Nephron progenitor cell (in vitro differentiated cells): ENCODE measurements at regions not wholly inside any gene's neighbourhood (a gene's known extent, or its start where the extent isn't known, plus 50 kb on each side); places are given as distances from the start of the nearest gene placed in this dataset.

Experiments
- DNase-seq: peaks from one replicate; pipeline ENCODE4 v3.0.0; 2021
- H3K27ac Mint-ChIP-seq: 2 replicates; pipeline ENCODE4 v1.8.0; 2021; ENCODE audit warnings: mild to moderate bottlenecking, moderate library complexity, mixed read lengths
- H3K27me3 Mint-ChIP-seq: 2 replicates; pipeline ENCODE4 v1.8.0; 2021; ENCODE audit warnings: mild to moderate bottlenecking, low read depth, mixed read lengths; ENCODE audit not compliant: poor library complexity
- H3K36me3 Mint-ChIP-seq: 2 replicates; pipeline ENCODE4 v1.8.0; 2021; ENCODE audit warnings: low read depth, mixed read lengths
- H3K4me1 Mint-ChIP-seq: 2 replicates; pipeline ENCODE4 v1.8.0; 2021; ENCODE audit warnings: mixed read lengths
- H3K4me3 Mint-ChIP-seq: 2 replicates; pipeline ENCODE4 v1.8.0; 2021; ENCODE audit warnings: mild to moderate bottlenecking, moderate library complexity, mixed read lengths
- H3K9me3 Mint-ChIP-seq: 2 replicates; pipeline ENCODE4 v1.8.0; 2021; ENCODE audit warnings: mild to moderate bottlenecking, moderate library complexity, mixed read lengths
- CTCF ChIP-seq: fragments of 200-600 bp; sonication (generic); IDR thresholded peaks from 2 replicates; pipeline ENCODE4 v1.5.0; 2021; ENCODE audit warnings: antibody characterized with exemption

DNA sequence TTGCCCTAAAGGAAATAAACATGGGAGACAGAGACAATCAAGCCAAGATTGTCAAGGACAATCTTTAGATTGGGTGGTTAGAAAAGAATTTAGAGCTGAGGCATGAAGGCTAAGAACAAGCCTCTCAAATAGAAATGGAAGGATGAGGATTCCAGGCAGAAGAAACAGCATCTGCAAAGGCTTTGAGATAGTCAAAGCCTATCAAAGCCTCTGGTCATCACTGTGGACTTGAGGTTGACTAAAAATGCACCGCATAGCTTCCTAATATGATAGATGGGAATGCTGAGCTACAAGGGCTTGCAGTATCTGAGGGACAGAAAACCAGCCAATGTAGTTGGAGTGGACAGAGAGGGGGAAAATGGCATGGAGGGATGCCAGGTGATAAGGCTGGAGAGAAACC lies 109.8 kb upstream of the FAM20A start:
- peaks cover 10% of the 10 kb centered on the region for H3K27me3 Mint-ChIP-seq
- no peak for TF ChIP-seq CTCF
- H3K9me3 Mint-ChIP-seq = no peaks in the 10 kb centered on the region
- no peak for DNase-seq
- no peak overlapping the region for H3K4me3 Mint-ChIP-seq
- no peak overlapping the region for H3K27ac Mint-ChIP-seq
- H3K4me1 Mint-ChIP-seq = no peaks in the 10 kb centered on the region
- no peaks in the 10 kb centered on the region for H3K36me3 Mint-ChIP-seq

DNA sequence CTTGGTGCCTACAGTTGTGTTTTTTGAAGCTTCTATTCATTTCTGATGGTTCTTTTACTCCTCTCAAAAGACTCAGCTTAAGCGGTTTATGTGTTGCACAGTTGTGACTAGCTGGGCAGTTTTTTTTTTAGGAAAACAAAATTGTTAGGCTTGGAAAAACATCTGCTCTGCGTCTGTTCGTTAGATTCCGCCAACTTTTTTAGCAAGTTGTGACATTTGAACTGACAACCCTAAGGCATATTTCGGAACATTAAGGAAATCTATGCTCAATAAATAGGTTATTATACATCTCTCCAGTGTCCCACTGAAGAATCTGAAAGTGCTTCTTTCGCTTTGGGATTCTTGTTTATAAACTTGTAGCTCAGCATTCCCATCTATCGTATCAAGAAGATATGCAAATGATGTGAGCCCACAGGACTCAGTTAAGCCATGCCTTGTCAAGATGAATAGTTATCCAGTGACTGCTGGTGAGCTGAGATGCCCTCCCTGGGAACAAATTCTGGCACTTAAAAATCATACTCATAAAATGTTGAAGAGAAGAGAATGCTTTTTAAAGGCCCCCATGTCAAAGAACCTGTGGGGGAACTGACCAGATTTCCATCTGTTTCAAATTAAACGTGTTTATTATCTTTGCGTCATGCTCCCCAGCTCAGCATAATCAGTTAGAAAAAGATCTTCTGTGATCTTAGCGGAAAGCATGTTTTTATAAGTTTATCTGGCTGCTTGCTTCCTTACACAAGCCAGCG lies 109.0 kb upstream of the FAM20A start:
- H3K4me1 Mint-ChIP-seq = no peaks in the 10 kb centered on the region
- H3K27me3 Mint-ChIP-seq = peaks cover 16% of the 10 kb centered on the region
- H3K36me3 Mint-ChIP-seq = no peaks in the 10 kb centered on the region
- H3K27ac Mint-ChIP-seq = no peak overlapping the region
- no peak for TF ChIP-seq CTCF
- no peak for DNase-seq
- no peak overlapping the region for H3K4me3 Mint-ChIP-seq
- H3K9me3 Mint-ChIP-seq = no peaks in the 10 kb centered on the region

DNA sequence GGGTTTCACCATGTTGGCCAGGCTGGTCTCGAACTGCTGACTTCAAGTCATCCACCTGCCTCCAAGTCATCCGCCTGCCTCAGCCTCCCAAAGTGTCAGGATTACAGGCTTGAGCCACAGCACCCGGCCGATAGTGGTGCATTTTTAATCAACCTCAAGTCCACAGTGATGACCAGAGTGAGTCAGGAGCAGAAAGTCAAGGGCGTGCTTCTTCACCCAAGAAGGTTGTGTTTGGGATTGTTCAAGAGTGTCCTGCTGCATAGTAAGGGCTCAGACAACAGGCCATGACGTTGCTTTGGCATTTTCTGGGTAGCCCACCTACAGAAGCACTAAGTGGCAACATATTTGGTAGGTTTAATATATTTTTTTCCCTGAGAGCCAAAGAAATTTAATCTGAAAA lies 108.3 kb upstream of the FAM20A start:
- no peaks in the 10 kb centered on the region for H3K4me1 Mint-ChIP-seq
- no peak overlapping the region for H3K4me3 Mint-ChIP-seq
- H3K27me3 Mint-ChIP-seq = peaks cover 16% of the 10 kb centered on the region
- H3K27ac Mint-ChIP-seq = no peak overlapping the region
- H3K36me3 Mint-ChIP-seq = no peaks in the 10 kb centered on the region
- no peak for DNase-seq
- no peaks in the 10 kb centered on the region for H3K9me3 Mint-ChIP-seq
- no peak for TF ChIP-seq CTCF

- no peak overlapping the region for H3K27ac Mint-ChIP-seq
- no peak for TF ChIP-seq CTCF
- DNase-seq = no peak
Measured at GRCh38 chr17:68707031-68707430, 105.9 kb upstream of the FAM20A start.

DNA sequence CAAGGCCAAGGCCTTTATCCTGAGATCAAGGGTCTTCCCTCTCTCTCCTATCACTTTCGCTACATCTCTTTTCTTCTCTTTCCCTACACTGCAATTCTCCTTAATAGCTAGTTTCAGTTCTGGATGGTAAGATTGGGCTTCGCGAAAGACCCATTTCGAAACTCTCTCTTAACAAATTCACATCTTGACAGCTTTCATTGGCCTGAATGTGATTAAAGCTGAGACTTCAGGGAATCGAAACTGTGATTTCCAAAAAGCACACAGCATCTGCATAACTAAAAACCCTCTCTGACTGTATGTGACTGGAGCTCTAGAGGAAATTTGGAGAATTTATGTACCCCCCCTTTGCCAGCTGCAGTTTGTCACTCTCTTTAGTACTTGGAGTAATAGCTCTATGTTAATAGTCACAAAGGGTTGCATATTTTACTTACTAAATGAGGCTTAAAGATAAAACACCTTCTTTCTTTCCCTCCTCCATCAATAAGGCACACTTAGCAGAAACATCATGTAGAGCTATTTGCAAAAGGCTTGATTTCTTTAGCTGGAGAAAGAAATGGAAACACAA lies 105.3 kb upstream of the FAM20A start:
- H3K27ac Mint-ChIP-seq = no peak overlapping the region
- peaks cover 3% of the 10 kb centered on the region for H3K4me1 Mint-ChIP-seq
- peaks cover 9% of the 10 kb centered on the region for H3K27me3 Mint-ChIP-seq
- no peak for DNase-seq
- H3K36me3 Mint-ChIP-seq = no peaks in the 10 kb centered on the region
- TF ChIP-seq CTCF = no peak
- no peak overlapping the region for H3K4me3 Mint-ChIP-seq
- H3K9me3 Mint-ChIP-seq = no peaks in the 10 kb centered on the region

More at GRCh38 chr17:68707031-68707430, 105.9 kb upstream of the FAM20A start:
- H3K9me3 Mint-ChIP-seq = no peaks in the 10 kb centered on the region
- peaks cover 9% of the 10 kb centered on the region for H3K27me3 Mint-ChIP-seq
- no peaks in the 10 kb centered on the region for H3K36me3 Mint-ChIP-seq
- H3K4me1 Mint-ChIP-seq = no peaks in the 10 kb centered on the region
- H3K4me3 Mint-ChIP-seq = no peak overlapping the region

DNA sequence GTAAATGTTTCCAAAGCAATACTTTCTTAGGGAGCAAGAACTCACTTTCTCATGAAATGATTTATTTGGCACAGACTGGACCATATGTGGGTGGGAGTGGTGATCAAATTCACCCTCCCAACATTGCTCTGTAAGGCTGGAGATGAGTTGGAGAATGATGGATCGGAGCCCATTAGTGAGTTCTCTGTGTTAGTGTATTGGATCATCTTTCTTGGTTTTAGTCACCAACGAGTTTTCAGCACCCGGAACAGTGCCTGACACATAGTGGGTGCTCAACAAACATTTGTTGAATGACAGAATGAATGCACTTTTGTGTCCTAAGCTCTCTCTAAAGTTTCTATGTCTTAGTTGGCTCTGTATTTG lies 104.5 kb upstream of the FAM20A start:
- H3K36me3 Mint-ChIP-seq = no peaks in the 10 kb centered on the region
- H3K4me1 Mint-ChIP-seq = peaks cover 5% of the 10 kb centered on the region
- no peak overlapping the region for H3K27ac Mint-ChIP-seq
- DNase-seq = no peak
- no peaks in the 10 kb centered on the region for H3K9me3 Mint-ChIP-seq
- peaks cover 9% of the 10 kb centered on the region for H3K27me3 Mint-ChIP-seq
- no peak for TF ChIP-seq CTCF
- H3K4me3 Mint-ChIP-seq = no peak overlapping the region
